KMS-11 (cell line): ENCODE measurements at regions not wholly inside any gene's neighbourhood (a gene's known extent, or its start where the extent isn't known, plus 50 kb on each side); places are given as distances from the start of the nearest gene placed in this dataset.

ENCODE experiments used
- H2AFZ ChIP-seq: fragments of 200-600 bp; sonication (generic); 2 replicates; pipeline ENCODE4 v1.6.1; 2016; ENCODE audit warnings: antibody characterized with exemption, mixed run types, low read depth
- H3K27ac ChIP-seq: fragments of 200-600 bp; sonication (generic); 2 replicates; pipeline ENCODE4 v1.6.1; 2016; ENCODE audit warnings: mild to moderate bottlenecking, mixed run types
- H3K27me3 ChIP-seq: fragments of 200-600 bp; sonication (generic); 2 replicates; pipeline ENCODE4 v1.6.1; 2017; ENCODE audit warnings: mild to moderate bottlenecking, low read depth, mixed run types, moderate library complexity; ENCODE audit not compliant: insufficient read depth
- H3K36me3 ChIP-seq: fragments of 200-600 bp; sonication (generic); 2 replicates; pipeline ENCODE4 v1.6.1; 2017; ENCODE audit warnings: mild to moderate bottlenecking, mixed run types; ENCODE audit not compliant: insufficient read depth
- H3K4me1 ChIP-seq: fragments of 200-600 bp; sonication (generic); 2 replicates; pipeline ENCODE4 v1.6.1; 2016; ENCODE audit warnings: mild to moderate bottlenecking, low read depth, mixed run types; ENCODE audit not compliant: poor library complexity, severe bottlenecking
- H3K4me2 ChIP-seq: fragments of 200-600 bp; sonication (generic); 2 replicates; pipeline ENCODE4 v1.7.0; 2016; ENCODE audit warnings: mild to moderate bottlenecking, mixed run types
- H3K4me3 ChIP-seq: fragments of 200-600 bp; sonication (generic); IDR thresholded peaks from 2 replicates; pipeline ENCODE4 v1.6.1; 2017; ENCODE audit warnings: low read depth, low read length, mixed read lengths; ENCODE audit not compliant: insufficient read depth
- H3K79me2 ChIP-seq: fragments of 200-600 bp; sonication (generic); 2 replicates; pipeline ENCODE4 v1.6.1; 2016; ENCODE audit warnings: low read depth, mixed run types; ENCODE audit not compliant: insufficient read depth
- H3K9ac ChIP-seq: fragments of 200-600 bp; sonication (generic); 2 replicates; pipeline ENCODE4 v1.6.1; 2016; ENCODE audit warnings: mild to moderate bottlenecking, mixed run types
- H4K20me1 ChIP-seq: fragments of 200-600 bp; sonication (generic); 2 replicates; pipeline ENCODE4 v1.6.1; 2016; ENCODE audit warnings: mild to moderate bottlenecking, mixed run types; ENCODE audit not compliant: insufficient read depth
- CTCF ChIP-seq: fragments of 200-600 bp; sonication (generic); conservative IDR thresholded peaks from 2 replicates; pipeline ENCODE4 v1.6.1; 2017; ENCODE audit warnings: low read depth, mild to moderate bottlenecking, antibody characterized with exemption, low read length, moderate library complexity, mixed read lengths

GRCh38 chr12:93056971-93057535 is 128.0 kb upstream of the EEA1 start:
- H2AFZ ChIP-seq, result no peak overlapping the region
- TF ChIP-seq CTCF, result no peak
- H3K27ac ChIP-seq, result no peak overlapping the region
- H3K27me3 ChIP-seq, result peaks cover 8% of the 10 kb centered on the region
- peaks cover 22% of the 10 kb centered on the region for H3K4me1 ChIP-seq
- no peaks in the 10 kb centered on the region for H4K20me1 ChIP-seq
- H3K9ac ChIP-seq, result no peak overlapping the region
- no peak overlapping the region for H3K4me2 ChIP-seq
- no peaks in the 10 kb centered on the region for H3K36me3 ChIP-seq
- H3K4me3 ChIP-seq, result no peak overlapping the region
- H3K79me2 ChIP-seq, result no peaks in the 10 kb centered on the region

- no peak overlapping the region for H3K27ac ChIP-seq
- H3K4me2 ChIP-seq, result no peak overlapping the region
- no peak overlapping the region for H2AFZ ChIP-seq
- TF ChIP-seq CTCF, result no peak
- no peaks in the 10 kb centered on the region for H3K36me3 ChIP-seq
- peaks cover 22% of the 10 kb centered on the region for H3K4me1 ChIP-seq
- peaks cover 9% of the 10 kb centered on the region for H3K27me3 ChIP-seq
- H3K4me3 ChIP-seq, result no peak overlapping the region
- H3K79me2 ChIP-seq, result no peaks in the 10 kb centered on the region
- no peak overlapping the region for H3K9ac ChIP-seq
- H4K20me1 ChIP-seq, result no peaks in the 10 kb centered on the region
Observed at GRCh38 chr12:93058280-93058679, 129.2 kb upstream of the EEA1 start.

- no peaks in the 10 kb centered on the region for H3K79me2 ChIP-seq
- no peaks in the 10 kb centered on the region for H4K20me1 ChIP-seq
- H3K27me3 ChIP-seq, result peaks cover 9% of the 10 kb centered on the region
- no peak overlapping the region for H3K4me3 ChIP-seq
- no peak overlapping the region for H3K9ac ChIP-seq
- no peak for TF ChIP-seq CTCF
- H3K4me1 ChIP-seq, result peaks cover 22% of the 10 kb centered on the region
- no peak overlapping the region for H3K27ac ChIP-seq
- H3K4me2 ChIP-seq, result no peak overlapping the region
- H2AFZ ChIP-seq, result no peak overlapping the region
- H3K36me3 ChIP-seq, result no peaks in the 10 kb centered on the region
Observed at GRCh38 chr12:93059288-93059687, 130.2 kb upstream of the EEA1 start.

- Histone ChIP-seq H3K79me2 (no peaks in the 10 kb centered on the region), H3K27ac (no peak overlapping the region), H3K4me3 (no peak overlapping the region), H3K27me3 (peaks cover 9% of the 10 kb centered on the region), H3K4me1 (peaks cover 22% of the 10 kb centered on the region), H3K4me2 (peak overlapping the region; percentile 55), H3K36me3 (no peaks in the 10 kb centered on the region), H4K20me1 (no peaks in the 10 kb centered on the region), H2AFZ (no peak overlapping the region), H3K9ac (no peak overlapping the region)
- TF ChIP-seq CTCF, result no peak
Observed at GRCh38 chr12:93059925-93060665, 131.0 kb upstream of the EEA1 start.
